HG03066 (cell line): ENCODE measurements at regions not wholly inside any gene's neighbourhood (a gene's known extent, or its start where the extent isn't known, plus 50 kb on each side); places are given as distances from the start of the nearest gene placed in this dataset.

ENCODE experiments used
- ATAC-seq: cut with Tn5 transposase; IDR thresholded peaks from one replicate; pipeline ENCODE4 v1.9.1; 2021; ENCODE audit warnings: low read depth; ENCODE audit not compliant: unreplicated experiment

DNA sequence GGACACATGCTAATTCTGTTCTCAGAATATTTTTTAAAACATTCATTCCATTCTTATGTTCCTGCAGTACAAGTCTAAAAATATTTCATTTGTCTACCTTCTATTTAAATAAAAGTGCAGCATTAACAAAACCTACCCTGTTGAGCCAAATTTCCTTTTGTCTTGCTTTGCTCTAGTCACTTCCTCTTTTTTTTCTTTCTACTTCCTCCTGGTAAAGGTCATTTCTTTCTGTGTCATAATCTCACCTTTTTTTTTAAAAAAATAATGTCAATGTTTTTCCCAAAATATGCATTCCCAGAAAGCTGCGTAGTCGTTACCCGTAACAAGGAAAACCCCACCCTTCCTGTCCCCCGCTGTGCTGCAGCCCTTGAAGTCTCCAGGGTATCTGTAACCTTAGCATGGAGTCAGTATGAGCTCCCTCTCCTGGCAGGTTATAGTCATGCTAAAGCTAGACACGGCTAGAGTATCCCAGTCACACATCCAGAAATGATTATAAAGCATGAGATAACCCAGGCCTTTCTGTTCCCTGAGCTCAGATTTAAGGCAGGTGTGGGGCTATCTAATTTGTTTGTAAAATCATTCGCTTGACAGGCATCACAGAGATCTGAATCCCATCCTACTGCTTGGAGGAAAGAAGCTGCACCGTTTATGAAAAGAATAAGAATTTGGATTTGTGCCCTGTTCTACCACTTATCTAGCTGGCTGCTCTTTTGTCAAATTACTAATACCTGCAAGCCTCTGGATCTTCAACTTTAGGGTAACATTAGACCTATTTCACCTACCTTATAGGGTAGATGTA lies 51.1 kb upstream of the EED start:
- ATAC-seq, result peak; percentile 95

DNA sequence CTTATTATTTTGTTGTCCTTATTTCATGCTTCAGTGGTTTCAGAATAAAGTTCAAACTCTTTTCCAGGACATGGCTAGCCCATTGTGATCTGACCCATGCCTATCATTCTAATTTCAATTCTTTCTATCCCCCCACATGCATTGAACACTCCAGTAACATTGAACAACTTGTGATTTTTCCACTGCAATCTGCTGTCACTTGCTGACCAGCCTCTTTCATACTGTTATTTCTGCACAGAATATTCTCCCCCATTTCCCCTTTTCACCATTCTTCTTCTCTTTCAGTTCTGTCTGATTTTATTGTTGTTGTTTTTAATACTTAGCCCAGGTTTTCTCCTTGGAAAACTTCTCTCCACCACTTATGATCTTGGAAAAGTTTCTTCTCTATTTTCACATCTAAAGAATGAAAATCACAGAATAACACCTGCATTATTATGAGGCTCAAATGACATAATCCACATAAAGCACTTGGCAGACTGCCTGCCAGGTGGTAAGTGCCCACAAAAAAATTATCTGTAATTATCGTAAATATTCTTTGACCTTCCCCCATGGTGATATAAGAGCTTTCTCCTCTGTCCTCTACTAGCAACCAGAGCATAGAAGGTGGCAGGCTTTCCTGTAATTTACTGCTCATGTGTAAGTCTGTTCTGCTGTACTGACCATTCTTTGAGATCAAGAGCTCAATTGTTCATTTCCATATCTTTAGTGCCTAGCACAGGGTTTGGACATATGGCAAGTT lies 51.9 kb upstream of the EED start:
- no peak for ATAC-seq

DNA sequence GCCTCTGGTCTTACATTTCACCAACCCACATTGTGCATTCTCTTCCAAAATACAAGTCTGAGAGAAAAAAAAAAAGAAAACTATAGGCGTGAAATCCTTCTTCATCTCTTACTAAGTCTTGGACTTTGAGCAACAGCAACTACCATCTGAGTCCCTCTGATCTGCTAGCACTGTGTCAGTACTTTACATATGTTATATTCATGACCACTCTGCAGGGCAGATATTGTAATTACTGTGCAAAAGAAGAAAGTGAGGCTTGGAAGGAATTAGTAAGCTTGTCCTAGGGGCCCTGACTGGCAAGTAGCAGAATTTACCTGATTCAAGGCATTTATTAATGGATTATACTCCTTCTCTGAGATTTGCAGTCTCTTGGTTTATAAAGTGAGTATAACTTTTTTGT lies 52.7 kb upstream of the EED start:
- no peak for ATAC-seq

GRCh38 chr11:86187027-86187426 lies 57.5 kb upstream of the EED start:
- ATAC-seq, result no peak

GRCh38 chr11:86186386-86186785 lies 58.2 kb upstream of the EED start:
- no peak for ATAC-seq

- no peak for ATAC-seq
These were observed 59.2 kb upstream of the EED start for GRCh38 chr11:86185381-86185750.

DNA sequence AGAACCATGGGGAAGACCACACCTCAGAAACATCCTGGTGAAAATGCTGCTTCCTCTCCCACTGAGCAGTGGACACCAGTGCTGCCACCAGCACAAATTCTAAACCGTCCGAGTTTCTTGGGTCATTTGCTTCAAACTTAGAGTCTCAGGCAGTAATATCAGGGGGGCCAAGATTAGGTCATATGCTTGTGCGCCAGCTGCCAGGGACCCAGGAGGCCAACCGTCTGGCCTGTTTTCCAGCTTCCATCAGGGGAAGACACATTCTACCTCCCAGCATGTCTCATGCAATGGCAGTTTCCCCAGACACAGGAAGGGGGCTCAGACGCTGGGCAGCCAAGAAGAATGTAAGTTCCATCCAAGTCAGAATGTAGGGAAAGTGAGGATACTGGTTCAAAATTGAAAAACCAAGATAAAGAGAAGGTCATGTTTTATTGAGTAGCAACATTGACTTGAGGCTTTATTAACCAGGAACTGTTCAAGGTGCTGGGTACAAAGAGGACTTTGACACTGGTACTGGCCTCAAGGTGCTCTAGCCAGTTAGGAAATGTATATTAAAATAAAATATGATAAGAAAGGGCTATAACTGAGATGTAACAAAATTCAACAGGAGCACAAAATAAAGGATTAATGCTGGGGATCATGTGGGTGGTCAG lies 59.7 kb upstream of the EED start:
- no peak for ATAC-seq

- no peak for ATAC-seq
These were observed 60.9 kb upstream of the EED start for GRCh38 chr11:86183694-86184093.

GRCh38 chr11:86182976-86183584 lies 61.5 kb upstream of the EED start:
- ATAC-seq, result peak; percentile 82

GRCh38 chr11:86181379-86181778 lies 63.2 kb upstream of the EED start:
- ATAC-seq, result no peak

- ATAC-seq, result no peak
These were observed 63.7 kb upstream of the EED start for GRCh38 chr11:86180851-86181250.

DNA sequence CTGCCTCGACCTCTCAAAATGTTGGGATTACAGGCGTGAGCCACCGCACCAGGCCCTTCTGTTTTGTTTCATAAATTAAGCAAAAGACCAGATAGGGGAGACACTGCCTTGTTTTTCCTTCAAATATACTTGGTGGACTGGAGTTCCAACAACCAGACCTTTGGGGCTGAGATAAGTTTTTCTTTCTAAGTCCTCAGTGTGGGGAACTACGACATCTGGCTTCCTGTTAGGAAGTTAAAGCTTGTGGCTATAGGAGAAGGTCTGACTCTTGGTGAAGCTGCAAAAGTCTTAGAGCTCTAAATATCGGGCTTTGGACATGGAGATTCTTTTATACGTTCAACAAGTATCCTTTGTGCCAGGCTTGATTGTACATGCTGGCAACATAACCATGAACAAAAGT lies 64.1 kb upstream of the EED start:
- no peak for ATAC-seq

DNA sequence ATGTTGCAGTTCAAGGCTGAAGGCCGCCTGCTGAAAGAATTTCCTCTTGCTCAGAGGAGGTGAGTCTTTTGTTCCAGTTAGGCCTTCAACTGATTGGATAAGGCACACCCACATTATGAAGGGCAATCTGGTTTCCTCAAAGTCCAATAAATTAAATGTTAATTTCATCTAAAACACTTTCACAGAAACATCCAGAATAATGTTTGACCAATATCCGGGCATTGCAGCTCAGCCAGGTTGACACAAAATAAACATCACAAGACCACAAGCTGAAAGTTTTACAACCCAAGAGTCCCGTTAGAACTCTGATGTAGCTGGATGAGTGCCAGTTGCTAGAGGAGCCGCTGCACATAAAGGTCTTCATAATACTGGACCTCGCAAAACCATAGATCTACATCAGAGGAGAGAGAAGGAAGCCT lies 64.9 kb upstream of the EED start:
- ATAC-seq, result no peak

- ATAC-seq, result no peak
These were observed 67.3 kb upstream of the EED start for GRCh38 chr11:86177302-86177701.

GRCh38 chr11:86176165-86176884 lies 68.2 kb upstream of the EED start:
- ATAC-seq, result no peak

GRCh38 chr11:86175626-86176025 lies 68.9 kb upstream of the EED start:
- no peak for ATAC-seq

DNA sequence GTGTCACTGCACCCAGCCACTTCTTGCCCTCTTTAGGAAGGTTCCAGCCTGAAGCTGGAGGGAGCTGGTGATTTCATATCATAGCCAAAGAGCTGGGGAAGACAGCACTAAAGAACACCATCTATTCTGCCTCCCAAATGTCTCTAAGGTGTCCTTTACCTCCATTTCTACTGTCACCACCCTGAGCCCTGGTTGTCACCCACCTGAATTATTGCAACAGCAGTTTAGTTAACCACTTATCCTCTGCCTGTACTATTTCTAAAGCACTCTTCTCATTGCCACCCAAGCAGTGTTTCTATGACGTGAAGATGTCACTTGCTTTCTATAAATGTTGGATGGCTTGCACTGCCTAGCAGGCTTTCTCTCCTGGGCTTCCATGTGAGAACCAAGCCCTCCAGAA lies 69.4 kb upstream of the EED start:
- ATAC-seq, result no peak

DNA sequence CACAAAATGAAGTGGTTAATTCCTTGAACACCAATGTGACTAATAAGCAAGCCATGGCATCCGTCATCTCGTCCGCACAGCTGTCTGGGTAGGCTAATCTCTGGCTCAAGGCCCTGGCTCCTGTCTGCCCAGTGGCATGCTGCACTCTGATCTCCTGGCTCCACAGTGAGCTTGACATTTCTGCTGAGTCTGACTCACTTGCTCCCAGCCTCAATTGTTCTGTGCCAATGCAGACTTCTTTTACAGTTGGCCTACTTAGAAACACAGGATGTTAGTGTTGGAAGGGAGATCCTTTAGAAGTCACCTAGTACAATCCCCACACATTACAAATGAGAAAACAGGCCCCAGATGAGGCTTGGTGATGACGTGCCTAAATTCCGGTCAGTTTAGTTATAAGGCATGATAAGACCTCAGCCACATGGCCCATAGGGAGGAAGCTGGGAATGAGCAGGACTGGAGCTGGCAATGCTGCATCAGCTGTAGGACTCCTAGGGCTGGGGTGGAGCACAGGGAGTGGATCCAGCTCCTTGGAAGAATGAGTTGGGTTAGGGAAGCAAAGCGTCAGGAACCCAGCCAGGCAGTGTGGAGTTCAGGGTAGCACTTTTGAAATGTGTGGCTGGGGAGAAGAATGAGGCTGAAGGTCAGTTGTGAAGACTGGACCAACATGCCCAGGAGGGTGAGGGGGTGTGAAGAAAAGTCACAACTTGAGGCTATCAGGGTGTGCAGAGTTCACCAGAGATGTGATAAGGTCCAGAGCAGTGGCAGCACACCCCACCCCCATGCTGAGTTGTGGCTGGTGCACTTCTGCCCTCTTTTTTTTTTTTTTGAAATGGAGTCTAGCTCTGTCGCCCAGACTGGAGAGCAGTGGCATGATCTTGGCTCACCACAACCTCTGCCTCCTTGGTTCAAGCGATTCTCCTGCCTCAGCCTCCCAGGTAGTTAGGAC lies 70.2 kb upstream of the EED start:
- no peak for ATAC-seq

DNA sequence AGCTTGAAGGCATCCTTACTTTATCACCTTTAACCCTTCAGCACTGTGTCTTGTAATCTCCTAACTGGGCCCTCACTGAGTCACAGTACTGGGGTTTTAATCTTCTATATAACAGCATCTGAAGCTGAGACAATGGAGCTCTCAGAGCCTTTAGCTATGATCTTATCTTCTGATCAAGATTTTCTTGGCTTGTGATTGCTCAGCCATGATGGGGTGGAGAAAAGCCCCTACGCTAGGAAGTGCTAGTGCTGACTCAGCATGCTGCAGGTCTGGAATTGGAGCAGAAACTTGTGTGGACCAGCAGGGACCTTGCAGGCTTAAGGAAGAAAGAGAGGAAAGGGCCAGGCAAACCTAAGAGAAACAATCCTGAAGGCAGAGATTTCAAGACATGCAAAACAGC lies 71.7 kb upstream of the EED start:
- ATAC-seq, result no peak

GRCh38 chr11:86171627-86172026 lies 72.9 kb upstream of the EED start:
- no peak for ATAC-seq
